IPS DF 6.9 (cell line): ENCODE measurements at regions not wholly inside any gene's neighbourhood (a gene's known extent, or its start where the extent isn't known, plus 50 kb on each side); places are given as distances from the start of the nearest gene placed in this dataset.

ENCODE experiments used
- DNase-seq: peaks from one replicate; pipeline ENCODE4 v3.0.0-alpha.2; 2013; ENCODE audit warnings: low read depth, low spot score
- H3K27ac ChIP-seq: one replicate; pipeline ENCODE4 v1.5.1; 2013; ENCODE audit warnings: low read length, control low read depth
- H3K27me3 ChIP-seq: 2 replicates; pipeline ENCODE4 v1.6.1; 2013; ENCODE audit warnings: mild to moderate bottlenecking, low read length; ENCODE audit not compliant: control insufficient read depth, insufficient read depth
- H3K36me3 ChIP-seq: 2 replicates; pipeline ENCODE4 v1.6.1; 2013; ENCODE audit warnings: low read length; ENCODE audit not compliant: control insufficient read depth, insufficient read depth
- H3K4me1 ChIP-seq: 2 replicates; pipeline ENCODE4 v1.6.1; 2013; ENCODE audit warnings: low read length; ENCODE audit not compliant: control insufficient read depth, insufficient read depth
- H3K4me3 ChIP-seq: 2 replicates; pipeline ENCODE4 v1.5.1; 2013; ENCODE audit warnings: mild to moderate bottlenecking, low read length
- H3K9me3 ChIP-seq: 2 replicates; pipeline ENCODE4 v1.6.1; 2013; ENCODE audit warnings: low read length, inconsistent platforms; ENCODE audit not compliant: control insufficient read depth, insufficient read depth
- WGBS: extraction: QIAGEN DNeasy Blood & Tissue Kit; methylation state at CpG from one replicate; pipeline ENCODE4 v1.1.7; 2013; ENCODE audit warnings: mixed read lengths, missing lambda C conversion rate; ENCODE audit not compliant: insufficient read length, insufficient coverage; 5-methylcytosine and 5-hydroxymethylcytosine counted together

DNA sequence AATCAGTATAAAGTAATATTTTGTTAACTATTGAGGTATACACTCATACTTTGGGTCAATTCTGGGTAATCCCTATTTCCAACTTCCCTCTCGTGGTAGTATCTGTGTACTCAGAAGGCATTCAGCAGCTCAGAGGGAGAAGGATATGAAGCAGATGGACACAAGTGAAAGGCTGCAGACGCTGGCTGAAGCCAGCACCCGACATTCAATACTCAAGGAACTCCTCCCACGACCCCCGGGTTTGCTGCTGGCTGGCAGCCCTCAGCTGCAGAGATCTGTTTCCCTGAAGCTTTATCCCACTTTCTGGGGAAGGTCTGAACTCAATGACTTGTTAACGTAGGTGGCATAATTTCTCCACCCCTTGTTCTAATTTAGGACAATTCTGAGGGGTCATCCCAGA is 847.3 kb upstream of the SOX11 start:
- no peaks in the 10 kb centered on the region for H3K36me3 ChIP-seq
- no CpG with 5 or more reads among the region's 6 CpGs for WGBS
- no peaks in the 10 kb centered on the region for H3K9me3 ChIP-seq
- no peak for DNase-seq
- H3K27me3 ChIP-seq = no peaks in the 10 kb centered on the region
- H3K4me1 ChIP-seq = no peaks in the 10 kb centered on the region
- H3K27ac ChIP-seq = no peak overlapping the region
- no peak overlapping the region for H3K4me3 ChIP-seq

- H3K36me3 ChIP-seq = no peaks in the 10 kb centered on the region
- H3K27me3 ChIP-seq = no peaks in the 10 kb centered on the region
- no peaks in the 10 kb centered on the region for H3K9me3 ChIP-seq
- DNase-seq = no peak
- H3K4me3 ChIP-seq = no peak overlapping the region
- H3K4me1 ChIP-seq = no peaks in the 10 kb centered on the region
- no CpG with 5 or more reads among the region's 3 CpGs for WGBS
- H3K27ac ChIP-seq = no peak overlapping the region
Observed at GRCh38 chr2:4862031-4862430, 830.2 kb upstream of the SOX11 start.

- DNase-seq = no peak
- WGBS = no CpG with 5 or more reads among the region's 4 CpGs
- Histone ChIP-seq H3K4me3 (no peak overlapping the region), H3K27ac (no peak overlapping the region), H3K9me3 (no peaks in the 10 kb centered on the region), H3K36me3 (no peaks in the 10 kb centered on the region), H3K4me1 (no peaks in the 10 kb centered on the region), H3K27me3 (no peaks in the 10 kb centered on the region)
Observed at GRCh38 chr2:4866198-4866597, 826.0 kb upstream of the SOX11 start.

DNA sequence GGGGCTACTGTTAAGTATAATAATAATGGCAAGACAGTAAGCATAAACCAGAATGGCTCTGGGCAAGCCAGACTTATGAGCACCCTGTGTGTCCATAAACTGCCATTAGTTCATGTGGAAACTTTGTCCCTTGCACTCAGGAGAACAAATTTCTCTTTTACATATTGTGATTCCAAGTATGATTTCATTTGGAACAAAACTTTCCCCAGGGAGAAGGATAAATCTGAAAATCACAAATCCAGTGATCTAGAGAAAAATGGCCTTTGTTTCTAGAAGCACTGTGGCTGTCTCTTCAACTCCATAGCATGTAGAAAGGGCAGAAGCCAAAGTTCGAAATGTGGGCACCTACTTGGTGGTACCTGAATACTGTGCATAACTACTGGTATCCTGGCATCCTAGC is 823.7 kb upstream of the SOX11 start:
- Histone ChIP-seq H3K27ac (no peak overlapping the region), H3K4me3 (no peak overlapping the region), H3K4me1 (no peaks in the 10 kb centered on the region), H3K9me3 (no peaks in the 10 kb centered on the region), H3K27me3 (no peaks in the 10 kb centered on the region), H3K36me3 (no peaks in the 10 kb centered on the region)
- WGBS = no CpG with 5 or more reads among the region's 1 CpG
- no peak for DNase-seq

- no CpG with 5 or more reads among the region's 8 CpGs for WGBS
- no peaks in the 10 kb centered on the region for H3K27me3 ChIP-seq
- H3K4me3 ChIP-seq = no peak overlapping the region
- no peak for DNase-seq
- no peaks in the 10 kb centered on the region for H3K9me3 ChIP-seq
- H3K4me1 ChIP-seq = no peaks in the 10 kb centered on the region
- no peak overlapping the region for H3K27ac ChIP-seq
- H3K36me3 ChIP-seq = no peaks in the 10 kb centered on the region
Observed at GRCh38 chr2:4869154-4869553, 823.0 kb upstream of the SOX11 start.

GRCh38 chr2:4873364-4873763 is 818.8 kb upstream of the SOX11 start:
- no peak overlapping the region for H3K27ac ChIP-seq
- H3K9me3 ChIP-seq = no peaks in the 10 kb centered on the region
- no peak for DNase-seq
- no peaks in the 10 kb centered on the region for H3K27me3 ChIP-seq
- no peak overlapping the region for H3K4me3 ChIP-seq
- H3K36me3 ChIP-seq = no peaks in the 10 kb centered on the region
- 100% methylated on average over 1 of the region's 6 CpGs for WGBS
- H3K4me1 ChIP-seq = no peaks in the 10 kb centered on the region

DNA sequence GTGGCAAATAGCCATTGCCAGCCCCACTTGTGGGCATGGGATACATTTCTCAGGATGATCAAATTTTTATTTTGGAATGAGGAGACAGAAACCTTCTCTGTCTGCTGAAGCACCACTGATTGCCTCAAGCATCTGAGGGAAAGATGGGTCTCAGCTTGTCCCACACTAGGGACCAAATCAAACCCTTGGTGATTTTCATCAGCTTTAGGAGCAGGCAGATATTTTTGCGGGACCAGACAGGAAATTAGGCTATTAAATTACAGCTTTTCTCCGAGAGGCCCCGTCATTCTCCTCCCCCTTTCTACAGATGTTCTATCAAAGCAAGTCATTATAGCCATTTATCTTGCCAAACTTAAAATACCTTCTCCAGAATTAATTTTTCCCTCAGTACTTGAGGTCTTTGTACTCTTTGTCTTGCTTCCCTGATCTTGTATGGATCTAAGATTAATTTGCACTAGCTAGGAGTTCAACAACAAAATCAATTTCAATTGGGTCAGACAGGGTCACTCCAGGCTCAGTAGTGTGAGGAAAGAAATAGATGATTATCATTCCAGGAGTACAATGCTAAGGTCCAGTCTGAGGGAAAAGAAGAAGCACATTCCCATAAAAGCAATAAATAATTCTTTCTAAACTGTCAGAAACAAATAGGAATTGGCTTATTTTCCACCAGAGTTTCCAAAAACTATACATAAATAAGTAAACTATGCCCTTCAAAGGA is 818.1 kb upstream of the SOX11 start:
- Histone ChIP-seq H3K36me3 (no peaks in the 10 kb centered on the region), H3K27me3 (no peaks in the 10 kb centered on the region), H3K4me1 (no peaks in the 10 kb centered on the region), H3K9me3 (no peaks in the 10 kb centered on the region), H3K4me3 (no peak overlapping the region), H3K27ac (no peak overlapping the region)
- no peak for DNase-seq
- no CpG with 5 or more reads among the region's 3 CpGs for WGBS

DNA sequence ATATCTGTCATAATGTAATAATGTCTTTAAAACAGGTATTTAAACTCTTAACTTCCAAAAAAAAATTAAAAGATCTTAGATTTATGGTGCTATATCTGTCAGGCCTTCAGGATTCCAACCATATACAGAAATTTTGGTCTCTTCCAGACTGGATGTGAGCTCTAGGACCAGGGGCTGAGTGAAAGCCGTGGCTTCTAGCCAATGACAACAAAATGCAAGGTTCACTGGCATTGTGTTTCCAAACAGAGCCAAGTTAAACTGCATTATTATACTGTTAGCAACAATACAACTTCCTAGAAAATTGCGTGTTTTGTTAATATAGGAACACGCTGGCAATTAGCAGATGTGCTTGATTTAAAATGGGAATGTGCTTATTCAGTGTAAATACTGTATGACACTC is 809.8 kb upstream of the SOX11 start:
- no CpG with 5 or more reads among the region's 3 CpGs for WGBS
- H3K27ac ChIP-seq = no peak overlapping the region

GRCh38 chr2:4882941-4883340 is 809.2 kb upstream of the SOX11 start:
- Histone ChIP-seq H3K27ac (no peak overlapping the region), H3K27me3 (no peaks in the 10 kb centered on the region), H3K4me3 (no peak overlapping the region), H3K4me1 (no peaks in the 10 kb centered on the region), H3K36me3 (no peaks in the 10 kb centered on the region; the same call in 1 of the 2 replicates), H3K9me3 (0 out of 2 replicates have a peak, but pooled peaks cover 2% of the 10 kb centered on the region)
- no peak for DNase-seq
- WGBS = no CpG with 5 or more reads among the region's 8 CpGs

More for the DNA sequence above, 809.8 kb upstream of the SOX11 start:
- Histone ChIP-seq H3K9me3 (0 out of 2 replicates have a peak, but pooled peaks cover 2% of the 10 kb centered on the region), H3K27me3 (no peaks in the 10 kb centered on the region), H3K4me1 (no peaks in the 10 kb centered on the region), H3K36me3 (no peaks in the 10 kb centered on the region; the same call in 1 of the 2 replicates), H3K4me3 (no peak overlapping the region)
- DNase-seq = no peak

DNA sequence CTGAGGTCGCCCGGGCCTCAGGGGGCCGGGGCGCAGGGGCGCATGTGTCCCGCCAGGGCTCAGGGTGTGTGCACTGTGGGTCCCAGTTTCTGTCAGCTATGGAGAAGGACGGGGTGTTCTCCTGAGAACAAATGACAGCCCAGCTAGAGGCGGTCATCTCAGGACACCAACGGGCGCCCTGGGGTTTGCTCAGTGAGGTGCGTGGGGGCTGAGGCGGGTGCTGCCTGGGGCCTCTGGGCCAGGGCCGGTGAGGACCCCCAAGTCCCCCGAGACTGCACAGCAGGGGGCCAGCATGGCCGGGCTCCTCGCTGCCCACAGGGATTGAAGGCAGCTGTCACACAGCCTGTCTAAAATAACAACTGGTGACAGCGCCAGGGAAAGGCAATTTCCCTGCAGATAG is 808.8 kb upstream of the SOX11 start:
- Histone ChIP-seq H3K27me3 (no peaks in the 10 kb centered on the region), H3K4me1 (no peaks in the 10 kb centered on the region), H3K36me3 (no peaks in the 10 kb centered on the region; the same call in 1 of the 2 replicates), H3K27ac (no peak overlapping the region), H3K4me3 (no peak overlapping the region), H3K9me3 (0 out of 2 replicates have a peak, but pooled peaks cover 2% of the 10 kb centered on the region)
- DNase-seq = no peak
- WGBS = no CpG with 5 or more reads among the region's 17 CpGs

DNA sequence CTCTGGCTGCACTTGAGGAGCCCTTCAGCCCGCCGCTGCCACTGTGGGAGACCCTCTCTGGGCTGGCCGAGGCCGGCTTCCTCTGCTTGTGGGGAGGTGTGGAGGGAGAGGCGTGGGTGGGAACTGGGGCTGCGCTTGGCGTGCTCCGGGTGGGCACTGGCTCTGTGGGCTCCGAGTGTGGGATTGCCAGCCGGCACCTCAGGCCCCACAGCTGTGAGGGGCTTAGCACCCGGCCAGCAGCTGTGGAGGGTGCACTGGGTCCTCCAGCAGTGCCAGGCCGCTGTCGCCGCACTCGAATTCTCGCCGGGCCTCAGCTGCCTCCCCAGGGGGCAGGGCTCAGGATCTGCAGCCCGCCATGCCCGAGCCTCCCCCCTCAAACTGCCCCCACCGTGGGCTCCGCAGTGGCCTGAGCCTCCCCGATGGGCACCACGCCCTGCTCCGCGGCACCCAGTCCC is 808.0 kb upstream of the SOX11 start:
- no peaks in the 10 kb centered on the region for H3K27me3 ChIP-seq
- WGBS = no CpG with 5 or more reads among the region's 25 CpGs
- 0 out of 2 replicates have a peak, but pooled peaks cover 2% of the 10 kb centered on the region for H3K9me3 ChIP-seq
- no peaks in the 10 kb centered on the region for H3K4me1 ChIP-seq
- no peak for DNase-seq
- H3K36me3 ChIP-seq = no peaks in the 10 kb centered on the region; the same call in 1 of the 2 replicates
- no peak overlapping the region for H3K4me3 ChIP-seq
- H3K27ac ChIP-seq = no peak overlapping the region
